HepG2 (cell line): ENCODE measurements at regions not wholly inside any gene's neighbourhood (a gene's known extent, or its start where the extent isn't known, plus 50 kb on each side); places are given as distances from the start of the nearest gene placed in this dataset.

Source experiments
- ATAC-seq: fragments of 200-7000 bp; cut with Tn5 transposase; 3 replicates; pipeline ENCODE4 v1.9.1; 2020; ENCODE audit warnings: mild to moderate bottlenecking, moderate library complexity
- BruUV-seq: library from RNA; stranded (reverse); fragments of 400-500 nt; replicated peaks from 2 replicates; lab custom pipeline; 2021; lab: Mats Ljungman, UMichigan
- CTCF ChIA-PET: fragments of 300-600 bp; formaldehyde crosslinking; extraction: SDS; loops from one replicate; lab custom pipeline; 2021; ENCODE audit warnings: low total read pairs, inconsistent platforms, low intra/inter-chr PET ratio; lab: Yijun Ruan, JAX
- POLR2A ChIA-PET: fragments of 350-600 bp; sonication (Branson Sonifier 250); formaldehyde crosslinking; loops from one replicate; lab custom pipeline; 2020; ENCODE audit warnings: antibody characterized with exemption, inconsistent platforms; lab: Yijun Ruan, JAX
- DNase-seq: peaks from one replicate; pipeline ENCODE4 v3.0.0-alpha.2; 2015; ENCODE audit warnings: low spot score
- FAIRE-seq: peaks from 3 replicates; lab custom pipeline; 2011; peaks lifted over from hg19 to GRCh38; lab: Jason Lieb, UNC
- H2AFZ ChIP-seq: one replicate; pipeline ENCODE4 v1.6.1; 2011; ENCODE audit warnings: low read length, inconsistent platforms
- H3K27ac ChIP-seq: fragments of 300-600 bp; 3 replicates; pipeline ENCODE4 v1.8.0; 2011; ENCODE audit warnings: mixed run types, mild to moderate bottlenecking, mixed read lengths, low read length, inconsistent platforms; ENCODE audit not compliant: insufficient read depth; ENCODE audit errors: extremely low read length
- H3K27me3 ChIP-seq, 2 experiments: fragments of 200-600 bp in 1 of 2; 2 replicates in 1 of 2; 3 replicates in 1 of 2; pipeline versions ENCODE4 v1.6.0 to v1.8.0; 2011; ENCODE audit warnings: low read length in 2 of 2, mild to moderate bottlenecking in 2 of 2, moderate library complexity in 2 of 2, inconsistent platforms in 1 of 2; ENCODE audit not compliant: insufficient read depth in 2 of 2, control insufficient read depth in 1 of 2
- H3K36me3 ChIP-seq, 2 experiments: fragments of 200-600 bp in 1 of 2; replicated peaks in 1 of 2; 2 replicates in 1 of 2; 3 replicates in 1 of 2; pipeline versions ENCODE4 v1.5.1 to v1.8.0; 2011; ENCODE audit warnings: low read length in 2 of 2, inconsistent platforms in 1 of 2; ENCODE audit not compliant: insufficient read depth in 2 of 2, control insufficient read depth in 1 of 2
- H3K4me1 ChIP-seq: 2 replicates; pipeline ENCODE4 v1.5.1; 2012; ENCODE audit warnings: low read length, inconsistent platforms; ENCODE audit not compliant: insufficient read depth
- H3K4me2 ChIP-seq: 2 replicates; pipeline ENCODE4 v1.6.0; 2011; ENCODE audit warnings: low read depth, low read length, inconsistent platforms
- H3K4me3 ChIP-seq, 3 experiments: fragments of 200-600 bp in 1 of 3; sonication (generic), shearing (Covaris generic) in 1 of 3; replicated peaks in 1 of 3; 2 replicates each; pipeline ENCODE4 v1.5.1; 2011 to 2016; ENCODE audit warnings: low read length in 3 of 3, inconsistent platforms in 2 of 3, low read depth in 2 of 3, mild to moderate bottlenecking in 2 of 3, control low read depth in 1 of 3, mixed read lengths in 1 of 3; ENCODE audit not compliant: insufficient read depth in 1 of 3
- H3K79me2 ChIP-seq: one replicate; pipeline ENCODE4 v1.6.1; 2011; ENCODE audit warnings: low read length, inconsistent platforms; ENCODE audit not compliant: insufficient read depth
- H3K9ac ChIP-seq: 2 replicates; pipeline ENCODE4 v1.6.0; 2011; ENCODE audit warnings: mild to moderate bottlenecking, low read depth, low read length, inconsistent platforms; ENCODE audit not compliant: insufficient read depth
- H3K9me3 ChIP-seq: 2 replicates; pipeline ENCODE4 v1.5.1; 2012; ENCODE audit warnings: mild to moderate bottlenecking, low read length
- H4K20me1 ChIP-seq: 2 replicates; pipeline ENCODE4 v1.6.0; 2011; ENCODE audit warnings: inconsistent platforms, mild to moderate bottlenecking, low read length, moderate library complexity; ENCODE audit not compliant: insufficient read depth
- BCL6 ChIP-seq: IDR thresholded peaks from 2 replicates; pipeline ENCODE4 v1.6.1; 2016; ENCODE audit warnings: missing genetic modification reagents, missing compliant biosample characterization
- TBX2 ChIP-seq: sonication (generic); formaldehyde crosslinking; IDR thresholded peaks from 2 replicates; pipeline ENCODE4 v1.5.0; 2020; ENCODE audit warnings: missing genetic modification reagents, mild to moderate bottlenecking, borderline replicate concordance
- ZKSCAN1 ChIP-seq: fragments of 150-350 bp; IDR thresholded peaks from 2 replicates; pipeline ENCODE4 v1.6.1; 2014; ENCODE audit warnings: low read length
- ZNF124 ChIP-seq: sonication (generic); formaldehyde crosslinking; IDR thresholded peaks from 2 replicates; pipeline ENCODE4 v1.4.0; 2020; ENCODE audit warnings: missing genetic modification reagents
- ZNF776 ChIP-seq: sonication (generic); formaldehyde crosslinking; IDR thresholded peaks from 2 replicates; pipeline ENCODE4 v1.4.0; 2020; ENCODE audit warnings: mild to moderate bottlenecking, missing genetic modification reagents
- WGBS: methylation state at CpG from one replicate; pipeline ENCODE4 v1.1.6; 2017; ENCODE audit warnings: low lambda C conversion rate; 5-methylcytosine and 5-hydroxymethylcytosine counted together
- in situ Hi-C: cut with HindIII; loops from 2 replicates; pipeline ENCODE4 v1.10.0; 2017; ENCODE audit warnings: low pct_unique_long_range_greater_than_20kb; ENCODE audit not compliant: extremely low pct_ligation_motif_present
- intact Hi-C: fragments of 100-400 bp; cut with micrococcal nuclease; formaldehyde crosslinking; loops from one replicate; pipeline ENCODE4 v1.10.0; 2022; ENCODE audit not compliant: unreplicated experiment
- TF ChIP-seq, protein P1 (sequence below): sonication (generic); formaldehyde crosslinking; conservative IDR thresholded peaks from 2 replicates; pipeline ENCODE4 v1.4.0; 2020; ENCODE audit warnings: missing genetic modification reagents
- TF ChIP-seq, protein P2 (sequence below): sonication (generic); formaldehyde crosslinking; IDR thresholded peaks from 2 replicates; pipeline ENCODE4 v1.4.0; 2020; ENCODE audit warnings: missing genetic modification reagents, low read depth, mild to moderate bottlenecking, borderline replicate concordance
- TF ChIP-seq, protein P3 (sequence below): sonication (generic); formaldehyde crosslinking; IDR thresholded peaks from 2 replicates; pipeline ENCODE4 v1.4.0; 2020; ENCODE audit warnings: mild to moderate bottlenecking, missing genetic modification reagents
- TF ChIP-seq, protein P4 (sequence below): sonication (generic); formaldehyde crosslinking; IDR thresholded peaks from 2 replicates; pipeline ENCODE4 v1.4.0; 2020; ENCODE audit warnings: mild to moderate bottlenecking, missing genetic modification reagents
- TF ChIP-seq, protein P5 (sequence below): sonication (generic); formaldehyde crosslinking; IDR thresholded peaks from 2 replicates; pipeline ENCODE4 v1.4.0; 2020; ENCODE audit warnings: missing genetic modification reagents
- TF ChIP-seq, protein P6 (sequence below): sonication (generic); formaldehyde crosslinking; IDR thresholded peaks from 2 replicates; pipeline ENCODE4 v1.5.0; 2020; ENCODE audit warnings: missing genetic modification reagents

DNA sequence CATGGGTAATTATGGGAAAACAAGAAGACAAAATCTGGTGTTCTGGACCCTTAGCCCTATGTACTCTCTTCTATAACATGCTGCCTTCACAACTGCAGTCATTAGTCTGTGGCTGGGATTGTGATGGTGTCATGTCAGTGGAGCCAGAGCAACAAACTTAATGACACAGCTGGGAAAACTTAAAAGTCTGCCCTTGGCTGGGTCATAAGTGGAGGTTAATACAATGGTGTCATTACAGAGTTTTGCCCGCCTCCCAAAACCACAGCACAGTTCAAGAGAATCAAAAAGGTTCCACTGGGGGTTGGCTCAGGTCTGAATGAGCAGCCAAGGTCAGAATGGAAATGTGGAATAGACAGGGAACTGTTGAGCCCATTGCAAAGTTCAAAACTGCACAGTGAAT lies 455.7 kb upstream of the PIK3C3 start:
- Histone ChIP-seq H3K4me3 (no peak overlapping the region), H3K9ac (no peak overlapping the region), H3K27me3 (no peaks in the 10 kb centered on the region), H2AFZ (no peak overlapping the region), H4K20me1 (no peaks in the 10 kb centered on the region), H3K4me2 (no peak overlapping the region), H3K9me3 (no peaks in the 10 kb centered on the region), H3K79me2 (no peaks in the 10 kb centered on the region), H3K27ac (no peak overlapping the region)
- FAIRE-seq (no peak), ATAC-seq (no peak)
- 7% methylated on average over 1 of the region's 1 CpG for WGBS
- in situ Hi-C loops: no loop called here
- intact Hi-C loops: no loop called here
- POLR2A ChIA-PET: no interaction called here
- CTCF ChIA-PET: no interaction called here
- TF ChIP-seq ZKSCAN1: no peak
- TF ChIP-seq ZNF776 (CRISPR knock-in tag): no peak
- no peak for TF ChIP-seq BCL6 (CRISPR knock-in tag)
- TF ChIP-seq, protein P1, sequence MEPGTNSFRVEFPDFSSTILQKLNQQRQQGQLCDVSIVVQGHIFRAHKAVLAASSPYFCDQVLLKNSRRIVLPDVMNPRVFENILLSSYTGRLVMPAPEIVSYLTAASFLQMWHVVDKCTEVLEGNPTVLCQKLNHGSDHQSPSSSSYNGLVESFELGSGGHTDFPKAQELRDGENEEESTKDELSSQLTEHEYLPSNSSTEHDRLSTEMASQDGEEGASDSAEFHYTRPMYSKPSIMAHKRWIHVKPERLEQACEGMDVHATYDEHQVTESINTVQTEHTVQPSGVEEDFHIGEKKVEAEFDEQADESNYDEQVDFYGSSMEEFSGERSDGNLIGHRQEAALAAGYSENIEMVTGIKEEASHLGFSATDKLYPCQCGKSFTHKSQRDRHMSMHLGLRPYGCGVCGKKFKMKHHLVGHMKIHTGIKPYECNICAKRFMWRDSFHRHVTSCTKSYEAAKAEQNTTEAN (CRISPR knock-in tag): no peak
- no peak for TF ChIP-seq TBX2
- TF ChIP-seq, protein P2, sequence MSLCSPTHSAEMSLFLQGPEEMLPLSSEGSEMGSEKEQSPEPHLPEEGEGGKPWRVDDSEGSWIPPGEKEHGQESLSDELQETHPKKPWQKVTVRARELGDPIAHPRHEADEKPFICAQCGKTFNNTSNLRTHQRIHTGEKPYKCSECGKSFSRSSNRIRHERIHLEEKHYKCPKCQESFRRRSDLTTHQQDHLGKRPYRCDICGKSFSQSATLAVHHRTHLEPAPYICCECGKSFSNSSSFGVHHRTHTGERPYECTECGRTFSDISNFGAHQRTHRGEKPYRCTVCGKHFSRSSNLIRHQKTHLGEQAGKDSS: no peak
- TF ChIP-seq, all 625 proteins: peak for 0
- BruUV-seq: no TSS peak
- Histone ChIP-seq H3K4me1 (no peaks in the 10 kb centered on the region), H3K36me3 (no peaks in the 10 kb centered on the region)
- DNase-seq: no peak

DNA sequence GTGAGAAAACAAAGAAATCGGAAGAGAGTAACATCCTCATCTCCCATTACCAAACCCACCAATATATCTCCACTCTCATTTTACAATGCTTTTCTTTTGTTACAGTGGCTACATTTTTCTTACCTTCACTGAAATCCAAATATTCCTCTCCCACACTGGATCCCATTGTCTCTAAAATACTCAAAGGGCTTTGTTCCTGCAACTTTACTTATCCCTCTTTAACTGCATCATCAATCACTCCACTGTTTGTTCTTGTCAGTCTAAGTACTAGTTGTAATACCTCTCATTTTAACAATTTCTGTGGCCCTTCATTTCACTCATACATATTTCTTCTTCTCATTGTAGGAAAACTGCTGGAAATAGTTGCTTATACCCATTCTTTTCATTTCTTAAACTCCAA lies 464.2 kb upstream of the PIK3C3 start:
- no peak overlapping the region for H3K27ac ChIP-seq
- H3K9ac ChIP-seq: no peak overlapping the region
- DNase-seq: no peak
- ATAC-seq: no peak
- H3K27me3 ChIP-seq: no peaks in the 10 kb centered on the region
- in situ Hi-C loops (no loop called here), intact Hi-C loops (no loop called here)
- H3K9me3 ChIP-seq: no peaks in the 10 kb centered on the region
- 85% methylated on average over 1 of the region's 1 CpG for WGBS
- no peak overlapping the region for H3K4me3 ChIP-seq
- CTCF ChIA-PET: no interaction called here
- no peaks in the 10 kb centered on the region for H3K4me1 ChIP-seq
- no peaks in the 10 kb centered on the region for H3K79me2 ChIP-seq
- TF ChIP-seq, protein P3, sequence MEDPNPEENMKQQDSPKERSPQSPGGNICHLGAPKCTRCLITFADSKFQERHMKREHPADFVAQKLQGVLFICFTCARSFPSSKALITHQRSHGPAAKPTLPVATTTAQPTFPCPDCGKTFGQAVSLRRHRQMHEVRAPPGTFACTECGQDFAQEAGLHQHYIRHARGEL (CRISPR knock-in tag): no peak
- TF ChIP-seq, protein P4, sequence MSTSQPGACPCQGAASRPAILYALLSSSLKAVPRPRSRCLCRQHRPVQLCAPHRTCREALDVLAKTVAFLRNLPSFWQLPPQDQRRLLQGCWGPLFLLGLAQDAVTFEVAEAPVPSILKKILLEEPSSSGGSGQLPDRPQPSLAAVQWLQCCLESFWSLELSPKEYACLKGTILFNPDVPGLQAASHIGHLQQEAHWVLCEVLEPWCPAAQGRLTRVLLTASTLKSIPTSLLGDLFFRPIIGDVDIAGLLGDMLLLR (CRISPR knock-in tag): no peak
- TF ChIP-seq, protein P5, sequence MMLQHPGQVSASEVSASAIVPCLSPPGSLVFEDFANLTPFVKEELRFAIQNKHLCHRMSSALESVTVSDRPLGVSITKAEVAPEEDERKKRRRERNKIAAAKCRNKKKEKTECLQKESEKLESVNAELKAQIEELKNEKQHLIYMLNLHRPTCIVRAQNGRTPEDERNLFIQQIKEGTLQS: no peak
- TF ChIP-seq, protein P6, sequence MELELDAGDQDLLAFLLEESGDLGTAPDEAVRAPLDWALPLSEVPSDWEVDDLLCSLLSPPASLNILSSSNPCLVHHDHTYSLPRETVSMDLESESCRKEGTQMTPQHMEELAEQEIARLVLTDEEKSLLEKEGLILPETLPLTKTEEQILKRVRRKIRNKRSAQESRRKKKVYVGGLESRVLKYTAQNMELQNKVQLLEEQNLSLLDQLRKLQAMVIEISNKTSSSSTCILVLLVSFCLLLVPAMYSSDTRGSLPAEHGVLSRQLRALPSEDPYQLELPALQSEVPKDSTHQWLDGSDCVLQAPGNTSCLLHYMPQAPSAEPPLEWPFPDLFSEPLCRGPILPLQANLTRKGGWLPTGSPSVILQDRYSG (CRISPR knock-in tag): no peak
- TF ChIP-seq ZNF124: no peak
- POLR2A ChIA-PET: no interaction called here
- no peaks in the 10 kb centered on the region for H4K20me1 ChIP-seq
- BruUV-seq: no TSS peak
- H3K4me2 ChIP-seq: no peak overlapping the region
- no peak for FAIRE-seq
- H2AFZ ChIP-seq: no peak overlapping the region
- no peaks in the 10 kb centered on the region for H3K36me3 ChIP-seq
